SKM-1 treated with dmso at 0.1 percent for 144 hours (cell line): ENCODE measurements at regions not wholly inside any gene's neighbourhood (a gene's known extent, or its start where the extent isn't known, plus 50 kb on each side); places are given as distances from the start of the nearest gene placed in this dataset.

Experiments used
- DNase-seq: peaks from one replicate; lab custom pipeline; 2025; ENCODE audit not compliant: unreplicated experiment; lab: John Stamatoyannopoulos, UW

DNA sequence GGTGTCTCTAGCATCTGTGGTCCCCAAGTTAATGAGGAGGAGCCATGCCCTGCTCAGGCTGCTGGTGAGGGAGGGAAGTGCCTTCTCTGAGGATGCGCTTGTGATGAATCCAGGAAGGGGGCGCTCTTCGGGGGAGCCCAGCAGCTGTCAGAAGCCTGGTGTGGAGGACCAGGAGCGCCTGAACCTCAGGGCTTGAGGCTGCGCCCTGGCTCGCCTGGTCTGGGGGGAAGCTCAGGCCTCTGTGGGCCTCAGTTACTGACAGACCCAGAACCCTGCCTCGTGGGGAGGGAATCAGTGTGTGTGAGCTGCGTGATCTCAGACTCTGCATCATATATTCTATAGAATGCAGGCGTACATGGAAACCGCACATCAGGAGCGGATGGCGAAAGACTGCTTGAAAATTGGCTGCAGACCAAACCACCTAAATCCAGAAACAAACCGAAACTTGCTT, 126.1 kb downstream of the SEC14L1 start:
- peak; percentile 66 for DNase-seq

DNA sequence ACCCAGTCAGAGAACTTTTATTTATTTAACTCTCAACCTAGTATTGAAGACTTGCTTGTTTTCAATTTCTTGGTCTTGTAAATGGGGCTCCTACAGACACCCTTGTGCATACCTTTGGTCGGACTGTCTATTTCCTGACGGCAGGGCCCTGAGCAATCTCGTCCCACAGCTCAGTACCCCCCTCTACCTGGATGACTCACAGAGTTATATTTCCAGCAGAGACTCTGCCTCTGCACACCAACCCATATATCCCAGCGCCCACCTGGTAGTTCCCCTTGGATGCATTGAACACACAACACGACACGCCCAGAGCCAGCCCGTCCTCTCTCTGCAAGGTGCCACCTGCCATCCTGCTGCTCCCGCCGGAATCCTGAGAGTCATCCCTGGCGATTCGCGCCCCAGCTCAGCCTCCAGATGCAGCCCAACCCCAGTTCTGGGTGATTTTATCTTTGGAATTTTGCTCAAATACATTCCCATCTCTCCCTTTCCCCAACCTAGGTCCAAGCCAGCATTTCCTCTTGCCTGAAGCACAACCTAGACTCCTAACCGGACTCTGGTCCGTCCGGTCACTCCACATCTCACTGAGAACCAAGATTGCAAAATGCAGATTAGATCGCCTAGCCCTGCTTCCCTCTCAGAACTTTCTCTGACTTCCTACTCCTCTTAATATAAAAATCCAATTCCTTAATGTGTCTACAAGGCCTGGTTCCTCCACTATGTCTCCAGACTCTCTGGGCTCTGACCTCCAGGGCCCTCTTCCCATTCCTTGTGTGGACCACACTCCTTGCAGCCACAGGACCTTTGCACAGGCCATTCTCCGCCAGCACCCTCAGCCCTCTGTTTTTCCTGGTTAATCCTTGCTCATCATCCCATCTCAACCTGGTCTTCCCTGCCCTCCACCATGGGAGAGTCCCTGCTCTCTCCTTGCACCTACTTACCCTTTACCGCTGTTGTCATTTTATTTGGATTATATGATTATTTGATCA, 129.2 kb downstream of the SEC14L1 start:
- no peak for DNase-seq

DNA sequence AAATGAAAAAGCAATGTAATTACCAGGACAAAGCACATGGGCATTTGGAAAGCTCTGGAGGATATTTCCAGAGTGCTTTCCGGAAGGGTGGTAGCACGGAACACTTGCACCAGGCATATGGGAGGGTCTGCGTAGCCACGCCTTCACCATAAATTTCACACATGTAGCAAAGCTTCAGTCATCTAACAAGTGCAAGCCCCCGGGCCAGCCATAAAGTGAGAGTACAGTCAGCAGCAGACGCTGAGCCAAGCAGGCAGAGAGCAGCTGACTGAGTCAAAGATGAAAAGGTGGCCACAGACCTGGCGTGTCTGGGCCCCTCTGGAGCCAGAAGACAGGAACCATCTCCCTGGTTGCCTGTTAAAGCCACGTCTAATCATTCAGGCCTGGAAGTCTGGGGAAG, 130.6 kb downstream of the SEC14L1 start:
- no peak for DNase-seq

DNA sequence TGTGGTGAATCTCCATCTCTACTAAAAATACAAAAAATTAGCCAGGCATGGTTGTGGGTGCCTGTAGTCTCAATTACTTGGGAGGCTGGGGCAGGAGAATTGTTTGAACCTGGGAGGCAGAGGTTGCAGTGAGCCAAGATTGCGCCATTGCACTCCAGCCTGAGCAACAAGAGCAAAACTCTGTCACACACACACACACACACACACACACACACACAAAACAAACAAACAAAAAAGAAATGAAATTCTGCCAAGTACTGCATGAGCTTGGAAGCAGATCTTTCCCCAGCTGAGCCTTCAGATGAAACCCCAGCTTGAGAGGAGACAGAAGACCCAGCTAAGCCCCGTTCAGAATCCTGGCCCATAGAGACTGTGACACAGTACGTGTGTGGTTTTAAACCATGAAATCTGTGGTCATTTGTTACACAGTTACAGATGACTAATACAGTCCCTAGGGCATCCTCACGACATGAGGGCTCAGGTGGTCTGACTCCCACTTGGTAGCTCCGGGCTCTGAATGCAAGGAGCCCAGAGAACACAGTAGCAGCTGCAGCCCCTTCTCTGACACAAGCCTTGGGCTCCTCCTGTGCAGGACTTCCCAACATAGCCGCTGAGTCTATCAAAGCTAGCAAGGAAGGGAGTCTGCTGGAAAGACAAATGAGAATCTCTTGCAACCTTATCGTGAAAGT, 132.8 kb downstream of the SEC14L1 start:
- no peak for DNase-seq

GRCh38 chr17:77274096-77274845, 133.5 kb downstream of the SEC14L1 start:
- DNase-seq, result no peak

GRCh38 chr17:77279448-77280303, 138.9 kb downstream of the SEC14L1 start:
- no peak for DNase-seq

GRCh38 chr17:77280304-77281121, 139.7 kb downstream of the SEC14L1 start:
- DNase-seq, result no peak

GRCh38 chr17:77281122-77281903, 140.5 kb downstream of the SEC14L1 start:
- peak; percentile 16 for DNase-seq

DNA sequence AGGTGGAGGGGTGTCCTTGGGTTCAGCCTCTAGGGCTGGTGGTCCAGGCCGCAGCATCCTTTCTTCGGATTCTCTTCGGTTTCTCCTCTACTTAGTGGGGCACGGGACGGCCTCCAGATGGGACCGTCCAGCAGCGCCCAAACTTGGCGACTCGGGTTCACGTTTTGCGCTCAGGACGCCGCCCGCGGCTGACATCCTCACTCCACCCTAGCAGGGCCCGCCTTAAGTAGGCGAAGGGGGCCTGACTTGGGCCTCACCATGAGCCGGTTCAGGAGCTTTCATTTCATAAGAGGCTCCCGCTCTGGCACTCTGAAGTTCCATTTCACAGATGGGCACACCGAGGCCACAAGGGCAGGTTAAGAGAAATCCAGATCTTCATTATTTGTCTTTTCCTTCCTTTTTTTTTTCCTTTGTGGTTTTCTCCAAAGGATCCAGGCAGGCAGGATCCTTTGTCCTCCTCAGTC, 141.2 kb downstream of the SEC14L1 start:
- no peak for DNase-seq

DNA sequence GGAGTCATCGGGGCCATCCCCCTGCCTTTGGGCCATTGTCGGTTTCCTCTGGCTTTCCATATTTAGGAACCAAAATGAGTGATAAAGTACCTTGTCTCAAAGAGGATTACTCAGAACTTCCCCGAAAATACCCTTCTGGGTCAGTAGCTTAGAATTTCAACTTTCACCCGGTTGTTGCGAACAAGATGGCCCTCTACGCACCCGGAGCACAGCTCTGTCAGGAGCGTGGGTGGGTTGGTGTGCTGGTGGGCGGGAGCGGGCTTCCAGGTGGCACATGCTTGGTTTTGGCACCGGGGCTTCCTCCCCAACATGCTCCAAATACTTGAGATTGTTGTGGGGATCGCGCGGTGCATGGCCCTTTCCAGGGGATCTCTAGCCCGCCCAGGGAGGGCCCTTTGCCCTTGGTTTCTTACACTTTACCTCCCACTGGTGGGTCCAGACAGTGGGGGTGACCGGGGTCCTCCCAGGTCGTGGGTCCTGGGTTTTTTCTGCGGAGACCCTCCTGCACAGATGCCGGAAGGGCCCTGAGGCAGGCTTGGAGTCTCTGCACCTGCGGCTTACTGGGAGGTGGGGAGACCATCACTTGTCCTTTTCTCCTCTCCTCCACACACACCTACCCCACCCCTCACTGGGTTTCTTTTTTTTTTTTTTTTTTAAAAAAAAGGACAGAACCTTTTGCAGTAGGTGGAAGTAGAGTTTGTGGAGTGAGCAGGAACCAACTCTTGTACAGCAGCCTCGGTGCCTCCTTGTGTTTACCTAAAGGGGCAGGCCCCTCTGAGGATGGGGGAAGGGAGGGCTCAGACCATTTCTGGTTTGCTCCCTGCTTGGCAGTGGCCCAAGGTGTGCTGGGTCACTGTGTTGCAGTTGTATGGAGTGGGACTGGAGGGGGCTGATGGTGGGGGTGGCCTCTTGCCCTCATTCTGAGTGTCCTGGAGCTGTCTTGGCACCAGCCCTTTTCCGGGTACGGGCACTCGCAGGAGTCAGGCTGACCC, 142.1 kb downstream of the SEC14L1 start:
- DNase-seq, result no peak

- DNase-seq, result no peak
Observed at GRCh38 chr17:77284023-77284617, 143.4 kb downstream of the SEC14L1 start.

GRCh38 chr17:77285594-77286390, 145.0 kb downstream of the SEC14L1 start:
- peak; percentile 64 for DNase-seq

GRCh38 chr17:77286391-77286640, 145.5 kb downstream of the SEC14L1 start:
- DNase-seq, result no peak

DNA sequence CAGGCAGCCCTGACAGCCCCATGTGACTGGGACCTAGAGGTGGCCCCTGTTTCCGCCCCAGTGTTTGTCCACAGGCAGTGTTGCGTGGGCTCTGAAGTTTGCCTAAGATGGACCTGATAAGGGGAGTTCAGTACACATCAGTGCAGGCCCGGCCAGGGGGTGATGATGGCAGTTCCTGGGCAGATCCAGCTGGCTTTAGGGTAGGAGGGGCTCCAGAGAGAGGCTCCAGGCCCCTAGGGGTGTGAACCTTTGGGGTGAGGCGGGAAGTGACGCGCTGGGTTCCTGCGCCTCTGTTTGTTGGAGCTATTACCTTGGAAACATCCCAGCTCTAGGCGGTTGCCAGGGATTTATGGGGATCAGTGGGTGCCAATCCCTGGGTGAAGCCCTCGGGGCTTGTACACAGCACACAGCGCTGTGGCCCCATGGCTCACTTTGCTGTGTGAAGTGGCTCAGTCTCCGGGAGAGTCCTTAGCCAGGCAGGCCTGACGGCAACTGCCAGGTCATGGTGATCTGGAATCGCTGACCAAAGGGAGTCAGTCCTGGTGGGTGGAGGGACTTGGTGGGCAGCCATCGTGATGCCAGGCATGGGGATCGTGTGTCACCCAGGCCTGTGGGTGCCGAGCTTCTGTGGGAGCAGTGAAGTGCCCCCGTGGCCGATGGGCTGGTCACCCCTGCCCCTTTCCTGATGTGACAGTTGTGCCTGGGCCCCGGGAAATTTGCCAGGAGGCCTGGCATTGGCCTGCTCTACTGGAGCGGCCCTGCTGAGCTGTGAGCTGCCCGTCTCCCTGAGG, 146.1 kb downstream of the SEC14L1 start:
- DNase-seq, result no peak

GRCh38 chr17:77287432-77288068, 146.8 kb downstream of the SEC14L1 start:
- no peak for DNase-seq
